HEK293 (cell line): ENCODE measurements at regions not wholly inside any gene's neighbourhood (a gene's known extent, or its start where the extent isn't known, plus 50 kb on each side); places are given as distances from the start of the nearest gene placed in this dataset.

Experiments
- CTCF ChIA-PET: fragments of 350-600 bp; formaldehyde crosslinking; extraction: SDS; loops from one replicate; lab custom pipeline; 2021; ENCODE audit warnings: antibody characterized with exemption; lab: Yijun Ruan, JAX
- POLR2A ChIA-PET: fragments of 300-600 bp; formaldehyde crosslinking; extraction: SDS; loops from one replicate; lab custom pipeline; 2020; ENCODE audit warnings: antibody characterized with exemption, inconsistent platforms; lab: Yijun Ruan, JAX
- H3K27ac ChIP-seq: fragments of 200-500 bp; sonication (Bioruptor generic); 2 replicates; pipeline ENCODE4 v1.5.1; 2014; ENCODE audit warnings: low read depth, low read length, control low read depth, inconsistent platforms; ENCODE audit errors: extremely low read depth
- H3K36me3 ChIP-seq, 2 experiments: fragments of 200-500 bp in 1 of 2; sonication (Bioruptor generic) in 1 of 2; 1 replicate in 1 of 2; 2 replicates in 1 of 2; pipeline ENCODE4 v1.5.1; 2014 to 2017; ENCODE audit warnings: inconsistent platforms in 2 of 2, low read length in 2 of 2; ENCODE audit not compliant: control insufficient read depth in 2 of 2, insufficient read depth in 1 of 2
- H3K4me1 ChIP-seq: fragments of 200-500 bp; sonication (Bioruptor generic); 2 replicates; pipeline ENCODE4 v1.5.1; 2014; ENCODE audit warnings: mild to moderate bottlenecking, low read length, inconsistent platforms; ENCODE audit not compliant: control insufficient read depth, insufficient read depth
- H3K4me3 ChIP-seq: 2 replicates; pipeline ENCODE4 v1.5.1; 2011; ENCODE audit warnings: low read depth, mild to moderate bottlenecking, control low read depth, low read length, moderate library complexity
- H3K9me3 ChIP-seq: fragments of 200-500 bp; sonication (Bioruptor generic); 2 replicates; pipeline ENCODE4 v1.5.1; 2014; ENCODE audit warnings: low read depth, low read length, inconsistent platforms; ENCODE audit not compliant: control insufficient read depth, insufficient read depth
- OVOL3 ChIP-seq: fragments of 450-650 bp; formaldehyde crosslinking; IDR thresholded peaks from 2 replicates; pipeline ENCODE4 v1.5.1; 2016; ENCODE audit warnings: missing biosample characterization, missing genetic modification characterization
- PRDM10 ChIP-seq: fragments of 450-650 bp; formaldehyde crosslinking; IDR thresholded peaks from 2 replicates; pipeline ENCODE4 v1.5.1; 2016; ENCODE audit warnings: missing biosample characterization, missing genetic modification characterization
- SCRT1 ChIP-seq: fragments of 450-650 bp; formaldehyde crosslinking; IDR thresholded peaks from 2 replicates; pipeline ENCODE4 v1.5.1; 2016; ENCODE audit warnings: missing biosample characterization, missing genetic modification characterization, borderline replicate concordance
- ZNF121 ChIP-seq: fragments of 450-650 bp; formaldehyde crosslinking; IDR thresholded peaks from 2 replicates; pipeline ENCODE4 v1.5.1; 2016; ENCODE audit warnings: missing biosample characterization, missing genetic modification characterization
- ZNF132 ChIP-seq: fragments of 450-650 bp; formaldehyde crosslinking; IDR thresholded peaks from 2 replicates; pipeline ENCODE4 v1.5.1; 2017; ENCODE audit warnings: missing biosample characterization, missing genetic modification characterization, borderline replicate concordance
- ZNF146 ChIP-seq: fragments of 450-650 bp; formaldehyde crosslinking; IDR thresholded peaks from 2 replicates; pipeline ENCODE4 v1.5.1; 2016; ENCODE audit warnings: missing biosample characterization, missing genetic modification characterization
- ZNF202 ChIP-seq: fragments of 450-650 bp; formaldehyde crosslinking; IDR thresholded peaks from 2 replicates; pipeline ENCODE4 v1.5.1; 2016; ENCODE audit warnings: missing biosample characterization, missing genetic modification characterization, borderline replicate concordance
- ZNF274 ChIP-seq, 2 experiments: fragments of 200-500 bp in 1 of 2; fragments of 450-650 bp in 1 of 2; sonication (Bioruptor generic) in 1 of 2; formaldehyde crosslinking in 1 of 2; IDR thresholded peaks; 2 replicates each; pipeline versions ENCODE4 v1.5.1 to v1.6.1; 2014 to 2016; ENCODE audit warnings: borderline replicate concordance in 1 of 2, inconsistent platforms in 1 of 2, low read length in 1 of 2, missing biosample characterization in 1 of 2, missing genetic modification characterization in 1 of 2
- ZNF324 ChIP-seq: fragments of 450-650 bp; formaldehyde crosslinking; IDR thresholded peaks from 2 replicates; pipeline ENCODE4 v1.5.1; 2016; ENCODE audit warnings: missing biosample characterization, missing genetic modification characterization
- ZNF354C ChIP-seq: fragments of 450-650 bp; formaldehyde crosslinking; IDR thresholded peaks from 2 replicates; pipeline ENCODE4 v1.5.1; 2016; ENCODE audit warnings: missing biosample characterization, missing genetic modification characterization, low read depth, borderline replicate concordance
- ZNF514 ChIP-seq: fragments of 450-650 bp; formaldehyde crosslinking; IDR thresholded peaks from 2 replicates; pipeline ENCODE4 v1.5.1; 2016; ENCODE audit warnings: missing biosample characterization, missing genetic modification characterization
- ZNF596 ChIP-seq: fragments of 450-650 bp; IDR thresholded peaks from 2 replicates; pipeline ENCODE4 v1.5.0; 2018; ENCODE audit warnings: missing biosample characterization, mild to moderate bottlenecking, missing genetic modification characterization, moderate library complexity
- ZNF707 ChIP-seq: fragments of 450-650 bp; formaldehyde crosslinking; IDR thresholded peaks from 2 replicates; pipeline ENCODE4 v1.5.1; 2016; ENCODE audit warnings: missing biosample characterization, missing genetic modification characterization
- ZNF747 ChIP-seq: fragments of 450-650 bp; formaldehyde crosslinking; IDR thresholded peaks from 2 replicates; pipeline ENCODE4 v1.5.1; 2016; ENCODE audit warnings: missing biosample characterization, missing genetic modification characterization
- ZNF785 ChIP-seq: fragments of 450-650 bp; formaldehyde crosslinking; IDR thresholded peaks from 2 replicates; pipeline ENCODE4 v1.5.1; 2016; ENCODE audit warnings: missing biosample characterization, missing genetic modification characterization
- ZNF843 ChIP-seq: fragments of 450-650 bp; formaldehyde crosslinking; IDR thresholded peaks from 2 replicates; pipeline ENCODE4 v1.5.1; 2016; ENCODE audit warnings: missing biosample characterization, missing genetic modification characterization
- ZSCAN23 ChIP-seq: fragments of 450-650 bp; formaldehyde crosslinking; IDR thresholded peaks from 2 replicates; pipeline ENCODE4 v1.5.1; 2016; ENCODE audit warnings: missing biosample characterization, missing genetic modification characterization
- TF ChIP-seq, protein P1 (sequence below): fragments of 450-650 bp; formaldehyde crosslinking; IDR thresholded peaks from 2 replicates; pipeline ENCODE4 v1.5.1; 2016; ENCODE audit warnings: missing biosample characterization, missing genetic modification characterization, borderline replicate concordance
- TF ChIP-seq, protein P2 (sequence below): fragments of 450-650 bp; formaldehyde crosslinking; IDR thresholded peaks from 2 replicates; pipeline ENCODE4 v1.5.1; 2016; ENCODE audit warnings: missing biosample characterization, missing genetic modification characterization
- TF ChIP-seq, protein P3 (sequence below): fragments of 450-650 bp; formaldehyde crosslinking; IDR thresholded peaks from 2 replicates; pipeline ENCODE4 v1.5.1; 2016; ENCODE audit warnings: missing biosample characterization, missing genetic modification characterization

GRCh38 chr13:72412481-72412880, 314.9 kb downstream of the MZT1 start:
- no peak overlapping the region for H3K27ac ChIP-seq
- H3K9me3 ChIP-seq, result no peaks in the 10 kb centered on the region
- POLR2A ChIA-PET, result no interaction called here
- no peak for TF ChIP-seq ZNF354C
- no peak for TF ChIP-seq ZNF121 (tag by site-specific recombination)
- no peak for TF ChIP-seq ZNF747 (tag by site-specific recombination)
- no peak for TF ChIP-seq ZNF707 (tag by site-specific recombination)
- no peak for TF ChIP-seq ZNF274 (IDR thresholded peaks at IDR 0.05; ENCODE audit: low read length)
- TF ChIP-seq ZNF274 (tag by site-specific recombination; IDR thresholded peaks at IDR 0.05; ENCODE audit: borderline replicate concordance), result no peak
- no peak for TF ChIP-seq ZNF146 (tag by site-specific recombination)
- H3K36me3 ChIP-seq, result no peaks in the 10 kb centered on the region
- H3K4me3 ChIP-seq, result no peak overlapping the region
- CTCF ChIA-PET, result no interaction called here
- H3K4me1 ChIP-seq, result no peaks in the 10 kb centered on the region

GRCh38 chr13:72405441-72405840, 322.0 kb downstream of the MZT1 start:
- POLR2A ChIA-PET, result no interaction called here
- TF ChIP-seq ZNF132 (tag by site-specific recombination), result no peak
- TF ChIP-seq ZNF843 (tag by site-specific recombination), result no peak
- TF ChIP-seq, protein P1, sequence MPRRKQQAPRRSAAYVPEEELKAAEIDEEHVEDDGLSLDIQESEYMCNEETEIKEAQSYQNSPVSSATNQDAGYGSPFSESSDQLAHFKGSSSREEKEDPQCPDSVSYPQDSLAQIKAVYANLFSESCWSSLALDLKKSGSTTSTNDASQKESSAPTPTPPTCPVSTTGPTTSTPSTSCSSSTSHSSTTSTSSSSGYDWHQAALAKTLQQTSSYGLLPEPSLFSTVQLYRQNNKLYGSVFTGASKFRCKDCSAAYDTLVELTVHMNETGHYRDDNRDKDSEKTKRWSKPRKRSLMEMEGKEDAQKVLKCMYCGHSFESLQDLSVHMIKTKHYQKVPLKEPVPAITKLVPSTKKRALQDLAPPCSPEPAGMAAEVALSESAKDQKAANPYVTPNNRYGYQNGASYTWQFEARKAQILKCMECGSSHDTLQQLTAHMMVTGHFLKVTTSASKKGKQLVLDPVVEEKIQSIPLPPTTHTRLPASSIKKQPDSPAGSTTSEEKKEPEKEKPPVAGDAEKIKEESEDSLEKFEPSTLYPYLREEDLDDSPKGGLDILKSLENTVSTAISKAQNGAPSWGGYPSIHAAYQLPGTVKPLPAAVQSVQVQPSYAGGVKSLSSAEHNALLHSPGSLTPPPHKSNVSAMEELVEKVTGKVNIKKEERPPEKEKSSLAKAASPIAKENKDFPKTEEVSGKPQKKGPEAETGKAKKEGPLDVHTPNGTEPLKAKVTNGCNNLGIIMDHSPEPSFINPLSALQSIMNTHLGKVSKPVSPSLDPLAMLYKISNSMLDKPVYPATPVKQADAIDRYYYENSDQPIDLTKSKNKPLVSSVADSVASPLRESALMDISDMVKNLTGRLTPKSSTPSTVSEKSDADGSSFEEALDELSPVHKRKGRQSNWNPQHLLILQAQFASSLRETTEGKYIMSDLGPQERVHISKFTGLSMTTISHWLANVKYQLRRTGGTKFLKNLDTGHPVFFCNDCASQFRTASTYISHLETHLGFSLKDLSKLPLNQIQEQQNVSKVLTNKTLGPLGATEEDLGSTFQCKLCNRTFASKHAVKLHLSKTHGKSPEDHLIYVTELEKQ (tag by site-specific recombination), result no peak
- no peak for TF ChIP-seq ZSCAN23
- TF ChIP-seq, protein P2, sequence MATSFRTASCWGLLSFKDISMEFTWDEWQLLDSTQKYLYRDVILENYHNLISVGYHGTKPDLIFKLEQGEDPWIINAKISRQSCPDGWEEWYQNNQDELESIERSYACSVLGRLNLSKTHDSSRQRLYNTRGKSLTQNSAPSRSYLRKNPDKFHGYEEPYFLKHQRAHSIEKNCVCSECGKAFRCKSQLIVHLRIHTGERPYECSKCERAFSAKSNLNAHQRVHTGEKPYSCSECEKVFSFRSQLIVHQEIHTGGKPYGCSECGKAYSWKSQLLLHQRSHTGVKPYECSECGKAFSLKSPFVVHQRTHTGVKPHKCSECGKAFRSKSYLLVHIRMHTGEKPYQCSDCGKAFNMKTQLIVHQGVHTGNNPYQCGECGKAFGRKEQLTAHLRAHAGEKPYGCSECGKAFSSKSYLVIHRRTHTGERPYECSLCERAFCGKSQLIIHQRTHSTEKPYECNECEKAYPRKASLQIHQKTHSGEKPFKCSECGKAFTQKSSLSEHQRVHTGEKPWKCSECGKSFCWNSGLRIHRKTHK (tag by site-specific recombination), result no peak
- TF ChIP-seq, all 188 proteins: peak for 0
- no peaks in the 10 kb centered on the region for H3K4me1 ChIP-seq
- H3K4me3 ChIP-seq, result no peak overlapping the region
- CTCF ChIA-PET, result no interaction called here
- H3K27ac ChIP-seq, result no peak overlapping the region
- H3K36me3 ChIP-seq, result no peaks in the 10 kb centered on the region
- H3K9me3 ChIP-seq, result no peaks in the 10 kb centered on the region

- Histone ChIP-seq H3K4me1 (no peaks in the 10 kb centered on the region), H3K36me3 (no peaks in the 10 kb centered on the region), H3K4me3 (no peak overlapping the region), H3K27ac (no peak overlapping the region), H3K9me3 (no peaks in the 10 kb centered on the region)
- POLR2A ChIA-PET, result no interaction called here
- CTCF ChIA-PET, result interaction anchor here (0.6 kb wide), 1 partner anchor 241 kb away, joined by 3 read pairs; no protein-coding TSS in a partner anchor
- TF ChIP-seq ZNF514 (tag by site-specific recombination), result no peak
- no peak for TF ChIP-seq ZNF324 (tag by site-specific recombination)
- TF ChIP-seq OVOL3, result no peak
- TF ChIP-seq PRDM10 (tag by site-specific recombination), result no peak
- TF ChIP-seq ZNF596 (tag by site-specific recombination), result no peak
- TF ChIP-seq ZNF202, result no peak
- TF ChIP-seq ZNF785, result no peak
- TF ChIP-seq SCRT1, result no peak
- TF ChIP-seq, protein P3, sequence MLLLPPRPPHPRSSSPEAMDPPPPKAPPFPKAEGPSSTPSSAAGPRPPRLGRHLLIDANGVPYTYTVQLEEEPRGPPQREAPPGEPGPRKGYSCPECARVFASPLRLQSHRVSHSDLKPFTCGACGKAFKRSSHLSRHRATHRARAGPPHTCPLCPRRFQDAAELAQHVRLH (tag by site-specific recombination), result no peak
Measured at GRCh38 chr13:72403396-72404010, 323.9 kb downstream of the MZT1 start.
